ENCODE measurements at regions not wholly inside any gene's neighbourhood (a gene's known extent, or its start where the extent isn't known, plus 50 kb on each side); places are given as distances from the start of the nearest gene placed in this dataset.
"Not testable (repeated sequence)": the region's sequence is repeated elsewhere in the genome, so short reads cannot be mapped to it uniquely, and the experiment has no call there.

- DNase-seq (ENCODE audit: low spot score): no peak
- FAIRE-seq: no peak
Observed at GRCh38 chr13:97720896-97721295, 232.6 kb upstream of the IPO5 start.

DNA sequence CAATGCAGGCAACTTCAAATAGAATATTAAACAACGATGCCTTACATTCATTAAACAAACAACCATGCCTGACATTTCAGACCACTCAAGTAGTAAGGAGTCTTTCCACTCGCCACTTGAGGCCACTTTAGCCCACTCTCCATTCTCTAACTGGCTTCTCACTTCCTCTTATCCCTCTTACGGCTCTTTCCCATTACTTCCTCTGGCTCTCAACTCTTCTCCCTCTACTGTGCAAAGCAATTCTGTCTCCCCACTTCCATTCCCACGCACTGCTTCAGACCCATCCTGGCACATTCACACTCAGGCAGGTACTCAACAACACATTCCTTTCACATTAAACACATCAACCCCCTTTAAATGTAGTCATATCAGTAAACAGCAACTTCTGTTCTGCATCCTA is 229.8 kb upstream of the IPO5 start:
- FAIRE-seq (no peak), DNase-seq (ENCODE audit: low spot score) (no peak)

- DNase-seq (ENCODE audit: low spot score) (no peak), FAIRE-seq (no peak)
Observed at GRCh38 chr13:97724450-97724849, 229.0 kb upstream of the IPO5 start.

DNA sequence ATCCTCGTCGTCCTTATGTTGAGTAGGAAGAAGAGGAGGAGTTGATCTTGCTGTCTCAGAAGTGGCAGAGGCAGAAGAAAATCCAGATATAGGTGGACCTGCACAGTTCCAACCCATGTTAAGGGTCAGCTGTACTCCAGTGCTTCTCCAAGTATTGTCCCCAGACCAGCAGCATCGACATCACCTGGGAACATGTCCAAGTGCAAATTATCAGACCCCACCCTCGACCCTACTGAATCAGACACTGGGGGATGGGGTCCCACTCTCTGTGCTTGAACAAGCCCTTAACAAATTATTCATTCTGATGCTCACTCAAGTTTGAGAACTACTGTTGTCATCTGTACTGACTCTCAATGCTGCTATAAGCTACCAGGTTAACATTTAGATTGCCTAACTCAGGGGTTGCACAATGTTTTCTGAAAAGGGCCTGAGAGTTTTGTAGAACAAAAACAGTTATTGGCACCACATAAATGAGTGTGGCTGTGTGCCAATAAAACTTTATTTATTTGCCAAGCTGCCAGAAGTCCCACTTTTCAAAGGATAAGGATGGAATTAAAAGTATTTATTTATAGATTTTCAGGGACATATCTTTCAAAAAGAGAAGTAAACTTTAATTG is 226.7 kb upstream of the IPO5 start:
- FAIRE-seq: no peak
- no peak for DNase-seq (ENCODE audit: low spot score)

DNA sequence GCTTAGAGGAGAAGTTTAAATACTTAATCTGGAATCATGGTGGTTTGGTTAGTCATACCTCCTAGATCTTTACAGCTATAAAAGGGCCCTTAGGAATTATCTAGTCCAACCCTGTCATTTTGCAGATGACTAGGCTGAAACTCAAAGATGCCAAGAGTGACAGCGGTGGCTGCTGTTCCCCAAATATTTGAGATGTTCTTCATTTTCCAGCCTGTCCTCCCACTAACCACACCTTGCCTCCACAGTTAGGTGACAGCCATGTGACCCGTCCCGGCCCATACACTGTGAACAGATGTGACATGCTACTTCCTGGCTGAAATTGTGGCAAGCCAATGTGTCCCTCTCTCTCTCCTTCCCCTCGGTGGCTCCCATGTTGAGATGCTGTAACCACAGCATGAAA is 225.5 kb upstream of the IPO5 start:
- FAIRE-seq (no peak), DNase-seq (ENCODE audit: low spot score) (no peak)

- DNase-seq (ENCODE audit: low spot score): no peak
- FAIRE-seq: no peak
Observed at GRCh38 chr13:97736436-97736835, 217.0 kb upstream of the IPO5 start.

DNA sequence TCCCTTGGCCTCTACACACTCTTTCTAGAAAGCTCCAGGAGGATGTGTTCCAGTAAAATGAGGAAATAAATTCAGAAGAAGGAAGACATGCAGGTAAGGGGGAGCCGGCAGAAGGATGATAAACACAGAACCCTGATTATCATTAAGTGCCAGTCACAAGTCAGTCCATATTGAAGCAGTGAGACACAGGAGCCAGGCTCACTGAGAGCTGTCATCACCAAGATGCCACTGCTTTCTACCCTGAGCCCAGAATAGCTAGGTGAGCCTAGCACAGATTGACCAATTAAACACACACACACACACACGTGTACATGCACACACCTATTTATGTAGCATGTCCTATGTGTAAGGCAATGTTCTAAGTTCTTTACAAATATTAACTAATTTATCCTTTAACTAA is 211.4 kb upstream of the IPO5 start:
- DNase-seq (ENCODE audit: low spot score) (no peak), FAIRE-seq (no peak)

DNA sequence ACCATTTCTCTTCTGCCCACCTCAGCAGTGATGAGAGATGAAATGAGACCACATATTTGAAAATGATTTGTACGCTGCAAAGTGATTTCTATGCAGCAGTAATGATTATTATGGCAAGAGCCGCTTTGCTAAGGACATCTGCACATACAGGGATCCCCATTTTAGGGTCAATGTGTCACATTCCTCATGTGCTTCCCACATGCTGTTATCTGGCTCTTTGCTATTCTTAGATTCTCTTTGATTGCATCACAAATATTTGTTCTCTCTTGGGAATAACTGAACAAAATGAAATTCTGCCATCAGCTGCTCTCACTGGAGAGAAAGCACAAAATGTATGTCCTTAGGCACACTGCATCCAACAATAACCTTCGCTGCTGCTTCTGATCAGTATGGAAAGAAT is 209.5 kb upstream of the IPO5 start:
- FAIRE-seq (no peak), DNase-seq (ENCODE audit: low spot score) (no peak)

DNA sequence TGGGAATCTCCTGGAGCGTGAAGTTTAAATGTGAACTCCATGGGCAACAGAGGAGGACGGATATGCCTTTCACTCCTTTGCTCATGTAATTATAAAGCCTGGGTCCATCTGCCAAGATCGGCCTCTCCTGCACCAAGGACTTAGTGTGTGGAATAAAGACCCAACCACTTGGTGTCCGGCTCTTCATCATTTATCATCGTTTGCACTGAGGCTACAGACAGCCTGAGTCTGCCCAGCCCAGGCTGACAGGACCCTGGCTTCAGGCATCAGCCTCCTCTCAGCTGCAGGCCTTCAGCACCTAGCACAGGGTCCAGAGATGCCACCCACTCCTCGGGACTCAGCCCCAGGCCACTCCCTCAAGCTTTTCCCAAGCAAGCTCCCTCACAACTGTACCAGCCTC is 206.8 kb upstream of the IPO5 start:
- FAIRE-seq (no peak), DNase-seq (ENCODE audit: low spot score) (no peak)

- DNase-seq (ENCODE audit: low spot score) (peak; percentile 50), FAIRE-seq (peak; percentile 17)
Observed at GRCh38 chr13:97749174-97749573, 204.3 kb upstream of the IPO5 start.

- DNase-seq (ENCODE audit: low spot score) (no peak), FAIRE-seq (no peak)
Observed at GRCh38 chr13:97751477-97751876, 202.0 kb upstream of the IPO5 start.

GRCh38 chr13:97752961-97753668 is 200.4 kb upstream of the IPO5 start:
- no peak for DNase-seq (ENCODE audit: low spot score)
- no peak for FAIRE-seq

- FAIRE-seq (no peak), DNase-seq (ENCODE audit: low spot score) (no peak)
Observed at GRCh38 chr13:97753942-97754670, 199.4 kb upstream of the IPO5 start.

DNA sequence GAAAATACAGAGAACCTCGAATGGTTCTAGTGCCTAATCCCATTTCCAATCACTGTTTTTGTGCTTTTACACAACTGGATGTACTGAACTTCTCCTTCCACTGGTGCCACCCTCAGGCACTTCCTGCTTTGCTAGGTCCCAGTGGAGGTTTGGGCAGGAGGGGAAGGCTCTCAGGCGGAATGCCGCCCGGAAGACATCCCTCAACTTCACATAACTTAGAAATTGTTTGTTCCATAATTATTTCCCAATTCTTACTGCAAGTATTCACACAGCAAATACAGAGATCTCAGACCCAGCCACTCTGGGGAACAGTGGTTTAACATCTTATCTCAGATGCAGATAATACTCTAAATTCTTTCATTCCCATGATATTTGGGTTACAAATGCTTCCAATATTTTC is 195.7 kb upstream of the IPO5 start:
- DNase-seq (ENCODE audit: low spot score) (no peak), FAIRE-seq (no peak)

- no peak for DNase-seq (ENCODE audit: low spot score)
- FAIRE-seq: no peak
Observed at GRCh38 chr13:97758317-97758716, 195.2 kb upstream of the IPO5 start.

GRCh38 chr13:97761796-97762540 is 191.5 kb upstream of the IPO5 start:
- DNase-seq (ENCODE audit: low spot score): no peak
- no peak for FAIRE-seq

DNA sequence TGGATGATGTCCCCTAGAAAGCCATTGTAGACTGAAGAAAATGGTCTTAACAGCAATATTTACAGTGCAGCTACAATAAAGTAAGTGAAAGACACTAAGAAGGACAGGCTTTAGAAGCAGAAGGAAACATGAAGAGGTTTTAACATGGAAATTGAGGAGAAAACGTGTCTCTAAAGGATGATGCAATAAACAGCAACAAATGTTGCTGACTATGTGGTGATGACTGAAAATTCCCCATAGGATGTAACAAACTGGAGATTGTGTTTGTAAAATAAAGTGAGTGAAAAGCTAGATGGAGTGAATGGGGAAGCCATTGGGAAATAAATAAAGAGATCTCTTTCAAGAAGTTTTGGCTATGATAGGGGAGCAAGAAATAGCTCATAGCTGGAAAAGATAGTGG is 186.7 kb upstream of the IPO5 start:
- FAIRE-seq (no peak), DNase-seq (ENCODE audit: low spot score) (no peak)

GRCh38 chr13:97768134-97768533 is 185.3 kb upstream of the IPO5 start:
- no peak for FAIRE-seq
- no peak for DNase-seq (ENCODE audit: low spot score)

GRCh38 chr13:97770231-97770630 is 183.2 kb upstream of the IPO5 start:
- DNase-seq (ENCODE audit: low spot score); FAIRE-seq: not testable (repeated sequence)

DNA sequence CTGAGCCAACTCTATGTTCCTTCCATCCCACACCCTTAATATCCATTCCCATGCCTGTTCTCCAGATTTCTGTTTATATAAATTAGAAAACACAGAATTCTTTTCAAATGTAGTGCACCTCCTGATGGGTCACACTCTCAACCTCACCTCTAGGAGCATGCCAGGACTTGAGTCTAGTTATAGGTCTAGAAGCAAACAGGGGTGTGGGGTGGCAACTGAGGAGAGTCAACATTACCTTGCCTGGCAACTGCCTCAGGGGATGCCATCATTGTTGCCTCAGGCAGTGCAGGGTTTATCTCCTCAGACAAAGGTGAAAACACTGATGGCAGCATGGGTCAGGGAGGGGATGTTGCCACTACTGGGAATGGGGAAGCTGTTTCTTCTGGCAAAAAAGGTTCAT is 181.0 kb upstream of the IPO5 start:
- DNase-seq (ENCODE audit: low spot score); FAIRE-seq: not testable (repeated sequence)

DNA sequence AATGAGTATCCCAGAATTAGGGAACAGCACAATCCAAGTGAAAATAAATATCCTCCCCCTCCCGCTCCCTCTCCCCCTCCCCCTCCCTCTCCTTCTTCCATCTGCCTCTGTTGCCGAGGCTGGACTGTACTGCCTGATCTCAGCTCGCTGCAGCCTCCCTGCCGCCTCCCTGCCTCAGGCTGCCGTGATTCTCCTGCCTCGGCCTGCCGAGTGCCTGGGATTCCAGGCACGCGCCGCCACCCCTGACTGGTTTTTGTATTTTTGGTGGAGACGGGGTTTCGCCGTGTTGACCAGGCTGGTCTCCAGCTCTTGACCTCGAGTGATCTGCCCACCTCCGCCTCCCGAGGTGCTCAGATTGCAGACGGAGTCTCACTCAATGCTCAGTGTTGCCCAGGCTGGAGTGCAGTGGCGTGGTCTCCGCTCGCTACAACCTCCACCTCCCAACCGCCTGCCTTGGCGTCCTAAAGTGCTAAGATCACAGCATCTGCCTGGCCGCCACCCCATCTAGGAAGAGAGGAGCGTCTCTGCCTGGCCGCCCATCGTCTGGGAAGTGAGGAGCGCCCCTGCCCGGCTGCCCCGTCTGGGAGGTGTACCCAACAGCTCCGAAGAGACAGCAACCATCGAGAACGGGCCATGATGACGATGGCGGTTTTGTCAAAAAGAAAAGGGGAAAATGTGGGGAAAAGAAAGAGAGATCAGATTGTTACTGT is 178.9 kb upstream of the IPO5 start:
- FAIRE-seq; DNase-seq (ENCODE audit: low spot score): not testable (repeated sequence)
